ENCODE measurements at regions not wholly inside any gene's neighbourhood (a gene's known extent, or its start where the extent isn't known, plus 50 kb on each side); places are given as distances from the start of the nearest gene placed in this dataset.

DNA sequence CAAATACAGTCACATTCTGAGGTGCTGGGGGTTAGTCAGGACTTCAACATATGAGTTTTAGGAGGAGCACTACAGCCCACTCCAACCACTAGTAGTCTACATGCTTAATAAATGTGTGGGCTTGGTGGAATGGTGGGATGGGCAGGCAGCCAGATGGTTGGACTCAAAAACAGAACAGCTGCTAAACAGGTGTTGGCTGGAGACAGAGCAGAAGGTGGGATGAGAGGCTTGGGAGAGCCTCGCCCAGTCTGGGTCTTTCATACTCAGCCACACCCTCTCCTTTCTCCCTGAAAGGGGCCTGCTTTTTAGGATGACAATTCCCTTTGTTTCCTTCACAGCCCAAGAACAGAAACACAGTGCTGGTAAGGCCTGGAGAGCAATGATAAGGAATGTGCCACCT lies 143.9 kb upstream of the KLHL29 start:
- Histone ChIP-seq H3K4me1 (ENCODE audit: control insufficient read depth, insufficient read depth, low read length) (no peaks in the 10 kb centered on the region), H3K27me3 (ENCODE audit: control insufficient read depth, insufficient read depth, low read length) (no peaks in the 10 kb centered on the region), H3K36me3 (ENCODE audit: control insufficient read depth, insufficient read depth, low read length) (no peaks in the 10 kb centered on the region), H3K9ac (ENCODE audit: low read length) (no peak overlapping the region), H3K4me3 (ENCODE audit: low read depth, low read length) (no peak overlapping the region), H3K27ac (ENCODE audit: low read depth, low read length) (no peak overlapping the region), H3K9me3 (ENCODE audit: control insufficient read depth, insufficient read depth, low read depth, low read length) (no peaks in the 10 kb centered on the region)

DNA sequence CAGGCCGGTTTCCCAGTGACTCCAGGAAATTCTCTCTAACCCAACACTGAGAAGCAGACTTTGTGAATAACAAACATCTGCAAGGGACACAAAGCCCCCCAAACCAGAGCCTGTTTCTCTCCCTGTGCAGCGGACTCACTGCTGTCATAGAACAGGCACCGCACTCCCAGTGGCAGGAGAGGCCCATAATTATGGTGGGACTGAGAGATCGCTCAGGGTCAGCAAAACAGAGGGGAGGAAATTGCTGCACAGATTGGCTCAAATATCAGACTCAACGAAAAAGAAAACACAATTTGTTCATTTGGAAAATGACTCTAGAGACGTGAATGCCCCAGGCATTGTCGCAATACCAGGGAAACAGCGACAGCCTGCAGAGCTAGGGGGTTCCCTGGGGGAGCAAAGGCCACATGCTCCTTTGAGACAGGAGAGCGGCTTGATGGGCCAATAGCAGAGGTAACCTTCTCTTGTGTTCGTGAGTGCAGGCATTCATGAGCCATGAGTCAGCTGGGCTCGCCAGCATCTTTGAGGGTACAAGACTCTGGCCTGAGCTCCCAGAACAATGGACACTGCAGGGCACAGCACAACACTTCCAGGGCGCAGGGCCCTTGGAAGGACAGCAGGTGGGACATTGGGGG lies 143.3 kb upstream of the KLHL29 start:
- Histone ChIP-seq H3K27ac (ENCODE audit: low read depth, low read length) (no peak overlapping the region), H3K36me3 (ENCODE audit: control insufficient read depth, insufficient read depth, low read length) (no peaks in the 10 kb centered on the region), H3K27me3 (ENCODE audit: control insufficient read depth, insufficient read depth, low read length) (no peaks in the 10 kb centered on the region), H3K9ac (ENCODE audit: low read length) (no peak overlapping the region), H3K9me3 (ENCODE audit: control insufficient read depth, insufficient read depth, low read depth, low read length) (no peaks in the 10 kb centered on the region), H3K4me3 (ENCODE audit: low read depth, low read length) (no peak overlapping the region), H3K4me1 (ENCODE audit: control insufficient read depth, insufficient read depth, low read length) (no peaks in the 10 kb centered on the region)

DNA sequence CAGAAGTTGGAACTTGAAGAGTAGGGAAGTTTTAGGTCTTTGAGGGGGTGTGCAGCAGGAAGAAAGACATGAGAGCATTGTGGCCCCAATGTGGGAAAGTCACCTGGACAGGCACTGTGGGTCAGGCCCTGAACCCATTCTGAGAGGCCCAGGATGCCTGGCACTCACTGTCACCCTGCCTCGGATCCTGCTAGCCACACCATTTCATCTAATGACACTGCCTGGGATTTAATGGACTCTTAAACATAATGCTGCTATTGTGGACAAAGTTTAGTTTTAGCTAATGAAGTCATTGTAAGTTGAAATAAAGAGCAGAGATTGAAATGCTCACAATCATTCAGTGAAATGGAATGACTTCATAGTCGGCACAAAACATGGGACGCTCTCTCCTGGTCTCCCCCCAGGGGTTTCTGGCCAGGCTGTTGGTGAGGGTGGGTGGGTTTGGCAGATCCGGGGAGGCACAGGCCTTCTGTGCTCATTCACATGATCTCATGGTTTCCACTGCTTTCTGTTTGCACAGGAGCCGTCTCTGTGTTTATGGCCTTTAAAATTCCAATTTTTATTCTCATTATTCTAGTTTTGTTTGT lies 141.8 kb upstream of the KLHL29 start:
- no peak overlapping the region for H3K9ac ChIP-seq (ENCODE audit: low read length)
- H3K4me1 ChIP-seq (ENCODE audit: control insufficient read depth, insufficient read depth, low read length) = no peaks in the 10 kb centered on the region
- H3K4me3 ChIP-seq (ENCODE audit: low read depth, low read length) = no peak overlapping the region
- no peaks in the 10 kb centered on the region for H3K27me3 ChIP-seq (ENCODE audit: control insufficient read depth, insufficient read depth, low read length)
- no peak overlapping the region for H3K27ac ChIP-seq (ENCODE audit: low read depth, low read length)
- no peaks in the 10 kb centered on the region for H3K36me3 ChIP-seq (ENCODE audit: control insufficient read depth, insufficient read depth, low read length)
- no peaks in the 10 kb centered on the region for H3K9me3 ChIP-seq (ENCODE audit: control insufficient read depth, insufficient read depth, low read depth, low read length)

DNA sequence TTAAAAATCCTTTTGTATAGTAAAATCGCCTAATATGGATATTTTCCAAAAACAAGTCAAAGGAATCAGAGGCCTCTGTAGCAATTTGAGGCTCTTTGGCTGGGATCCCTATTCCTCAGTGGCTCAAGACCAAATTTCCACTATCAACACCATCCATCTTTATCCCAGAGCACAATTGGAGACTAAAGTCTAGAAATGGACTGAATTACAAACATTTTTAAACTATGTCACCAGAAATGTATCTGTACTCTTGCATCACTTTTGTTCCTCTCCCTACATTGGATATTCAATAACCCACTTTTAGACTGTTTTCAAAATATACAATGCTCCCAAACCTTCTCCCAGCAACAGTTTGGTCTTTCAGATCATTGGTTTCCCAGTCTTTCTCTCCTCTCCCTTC lies 140.4 kb upstream of the KLHL29 start:
- no peak overlapping the region for H3K27ac ChIP-seq (ENCODE audit: low read depth, low read length)
- H3K36me3 ChIP-seq (ENCODE audit: control insufficient read depth, insufficient read depth, low read length) = no peaks in the 10 kb centered on the region
- H3K9me3 ChIP-seq (ENCODE audit: control insufficient read depth, insufficient read depth, low read depth, low read length) = no peaks in the 10 kb centered on the region

DNA sequence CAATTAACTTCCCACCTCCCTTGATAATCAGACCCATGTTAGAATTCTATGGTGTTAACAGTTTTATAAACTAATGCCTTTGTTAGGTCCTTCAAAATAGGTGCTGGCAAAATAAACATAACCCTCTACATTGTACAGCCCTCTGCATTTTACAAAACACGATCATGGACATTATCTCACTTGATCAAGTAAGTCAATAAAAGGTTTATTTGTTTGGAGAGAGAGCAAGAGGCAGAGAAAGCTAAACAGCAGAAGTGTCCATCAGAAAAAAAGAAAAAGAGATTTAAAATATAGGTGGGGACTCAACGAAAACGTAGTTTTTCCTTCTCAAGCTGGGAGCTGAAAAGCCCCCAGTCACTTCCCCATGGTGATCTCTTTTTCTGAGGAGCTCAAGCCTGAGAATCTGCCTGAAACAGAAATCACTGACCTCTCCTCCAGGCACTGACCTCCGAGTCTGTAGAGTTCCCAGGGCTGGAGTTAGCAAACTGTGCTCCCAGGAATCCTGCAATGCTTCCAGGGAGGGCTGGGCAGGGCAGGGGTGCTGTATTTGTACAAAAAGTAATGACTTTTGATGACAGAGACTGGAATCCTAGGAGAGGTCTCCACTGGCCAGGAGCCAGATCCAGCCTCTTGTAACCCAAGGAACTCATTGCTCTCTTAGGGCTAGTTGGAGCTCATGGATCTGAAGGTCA lies 137.8 kb upstream of the KLHL29 start:
- Histone ChIP-seq H3K9ac (ENCODE audit: low read length) (no peak overlapping the region), H3K4me3 (ENCODE audit: low read depth, low read length) (no peak overlapping the region), H3K4me1 (ENCODE audit: control insufficient read depth, insufficient read depth, low read length) (no peaks in the 10 kb centered on the region), H3K36me3 (ENCODE audit: control insufficient read depth, insufficient read depth, low read length) (no peaks in the 10 kb centered on the region), H3K27me3 (ENCODE audit: control insufficient read depth, insufficient read depth, low read length) (no peaks in the 10 kb centered on the region), H3K27ac (ENCODE audit: low read depth, low read length) (no peak overlapping the region), H3K9me3 (ENCODE audit: control insufficient read depth, insufficient read depth, low read depth, low read length) (no peaks in the 10 kb centered on the region)

More for the DNA sequence above, 140.4 kb upstream of the KLHL29 start:
- Histone ChIP-seq H3K9ac (ENCODE audit: low read length) (no peak overlapping the region), H3K4me1 (ENCODE audit: control insufficient read depth, insufficient read depth, low read length) (no peaks in the 10 kb centered on the region), H3K27me3 (ENCODE audit: control insufficient read depth, insufficient read depth, low read length) (no peaks in the 10 kb centered on the region), H3K4me3 (ENCODE audit: low read depth, low read length) (no peak overlapping the region)

DNA sequence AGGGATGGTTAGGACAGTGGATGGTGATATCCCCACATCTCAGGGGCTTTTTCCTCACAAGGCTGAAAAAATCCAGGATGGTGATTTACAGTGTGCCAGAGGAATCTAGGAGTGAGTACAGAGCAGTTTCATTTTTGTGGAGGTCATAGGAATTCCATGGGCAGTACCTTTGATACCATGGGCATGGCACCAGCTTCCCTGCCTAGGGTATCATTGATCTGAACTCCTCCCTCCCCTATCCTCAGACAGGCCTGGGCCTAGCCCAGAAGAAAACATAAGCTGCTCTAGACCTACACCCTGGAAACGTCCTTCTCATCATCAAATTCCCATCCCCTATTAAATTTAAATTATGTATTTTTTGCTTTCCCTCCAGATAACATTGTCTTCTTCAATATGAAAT lies 136.3 kb upstream of the KLHL29 start:
- Histone ChIP-seq H3K4me3 (ENCODE audit: low read depth, low read length) (no peak overlapping the region), H3K4me1 (ENCODE audit: control insufficient read depth, insufficient read depth, low read length) (no peaks in the 10 kb centered on the region), H3K27me3 (ENCODE audit: control insufficient read depth, insufficient read depth, low read length) (no peaks in the 10 kb centered on the region), H3K9ac (ENCODE audit: low read length) (no peak overlapping the region), H3K36me3 (ENCODE audit: control insufficient read depth, insufficient read depth, low read length) (no peaks in the 10 kb centered on the region), H3K27ac (ENCODE audit: low read depth, low read length) (no peak overlapping the region), H3K9me3 (ENCODE audit: control insufficient read depth, insufficient read depth, low read depth, low read length) (no peaks in the 10 kb centered on the region)

DNA sequence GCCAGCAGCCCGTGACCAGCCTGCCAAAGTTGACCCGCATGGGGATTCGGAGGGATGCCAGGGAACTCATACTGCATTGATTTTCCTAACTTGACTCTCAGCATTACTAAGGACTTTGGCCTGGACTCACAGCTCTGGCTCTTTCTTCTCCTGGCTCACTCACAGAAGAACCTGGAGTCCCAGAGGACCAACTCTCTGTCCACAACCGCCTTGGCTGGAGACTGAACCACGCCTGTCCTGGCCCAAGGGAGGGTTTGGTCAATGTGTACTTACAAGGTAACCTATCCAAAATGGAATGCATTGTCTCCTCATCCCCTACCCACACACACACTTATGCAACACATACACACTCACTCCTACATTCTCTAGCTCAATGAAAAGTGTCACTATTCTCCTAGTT lies 135.6 kb upstream of the KLHL29 start:
- H3K27ac ChIP-seq (ENCODE audit: low read depth, low read length) = no peak overlapping the region
- H3K36me3 ChIP-seq (ENCODE audit: control insufficient read depth, insufficient read depth, low read length) = no peaks in the 10 kb centered on the region
- no peaks in the 10 kb centered on the region for H3K27me3 ChIP-seq (ENCODE audit: control insufficient read depth, insufficient read depth, low read length)
- H3K4me1 ChIP-seq (ENCODE audit: control insufficient read depth, insufficient read depth, low read length) = no peaks in the 10 kb centered on the region
- no peak overlapping the region for H3K9ac ChIP-seq (ENCODE audit: low read length)
- H3K4me3 ChIP-seq (ENCODE audit: low read depth, low read length) = no peak overlapping the region
- no peaks in the 10 kb centered on the region for H3K9me3 ChIP-seq (ENCODE audit: control insufficient read depth, insufficient read depth, low read depth, low read length)

DNA sequence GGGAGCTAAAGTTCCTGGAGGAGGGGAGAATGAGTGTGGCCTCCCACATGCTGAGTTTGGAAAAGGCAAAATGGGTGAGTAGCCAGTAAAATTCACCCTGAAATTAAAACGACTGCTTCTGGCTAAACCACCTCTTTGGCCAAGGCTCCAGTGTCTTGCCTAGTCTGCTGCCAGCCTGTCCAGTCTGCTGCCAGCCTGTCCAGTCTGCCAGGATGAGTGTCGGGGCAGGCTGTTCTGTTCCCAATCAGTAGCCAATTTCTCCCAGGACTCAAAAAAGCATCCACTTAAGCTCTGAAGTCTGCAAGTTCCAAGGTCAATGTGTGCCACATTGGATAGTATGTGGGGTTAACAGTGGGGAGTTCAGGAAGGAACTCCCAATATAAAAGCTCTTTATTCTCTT lies 134.6 kb upstream of the KLHL29 start:
- Histone ChIP-seq H3K9ac (ENCODE audit: low read length) (no peak overlapping the region), H3K36me3 (ENCODE audit: control insufficient read depth, insufficient read depth, low read length) (no peaks in the 10 kb centered on the region), H3K27me3 (ENCODE audit: control insufficient read depth, insufficient read depth, low read length) (no peaks in the 10 kb centered on the region), H3K9me3 (ENCODE audit: control insufficient read depth, insufficient read depth, low read depth, low read length) (no peaks in the 10 kb centered on the region), H3K4me1 (ENCODE audit: control insufficient read depth, insufficient read depth, low read length) (no peaks in the 10 kb centered on the region), H3K27ac (ENCODE audit: low read depth, low read length) (no peak overlapping the region), H3K4me3 (ENCODE audit: low read depth, low read length) (no peak overlapping the region)

DNA sequence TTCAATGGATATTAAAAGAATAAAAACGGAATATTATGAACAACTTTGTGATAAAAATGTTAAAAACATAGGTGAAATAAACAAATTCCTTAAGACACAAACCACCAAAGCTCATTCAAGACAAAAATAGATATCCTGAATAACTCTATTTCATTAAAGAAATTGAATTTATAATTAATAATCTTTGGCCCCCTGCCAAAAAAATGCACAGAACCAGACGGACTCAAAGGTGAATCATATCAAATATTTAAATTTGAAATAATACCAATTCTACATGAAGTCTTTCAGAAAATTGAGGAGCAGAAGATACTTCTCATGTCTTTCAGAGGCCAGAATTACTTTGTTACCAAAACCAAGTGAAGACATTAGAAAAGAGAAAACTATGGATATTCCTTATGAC lies 128.3 kb upstream of the KLHL29 start:
- no peak overlapping the region for H3K9ac ChIP-seq (ENCODE audit: low read length)
- H3K9me3 ChIP-seq (ENCODE audit: control insufficient read depth, insufficient read depth, low read depth, low read length) = no peaks in the 10 kb centered on the region
- no peak overlapping the region for H3K4me3 ChIP-seq (ENCODE audit: low read depth, low read length)
- no peaks in the 10 kb centered on the region for H3K4me1 ChIP-seq (ENCODE audit: control insufficient read depth, insufficient read depth, low read length)
- H3K36me3 ChIP-seq (ENCODE audit: control insufficient read depth, insufficient read depth, low read length) = no peaks in the 10 kb centered on the region
- no peaks in the 10 kb centered on the region for H3K27me3 ChIP-seq (ENCODE audit: control insufficient read depth, insufficient read depth, low read length)
- H3K27ac ChIP-seq (ENCODE audit: low read depth, low read length) = no peak overlapping the region

DNA sequence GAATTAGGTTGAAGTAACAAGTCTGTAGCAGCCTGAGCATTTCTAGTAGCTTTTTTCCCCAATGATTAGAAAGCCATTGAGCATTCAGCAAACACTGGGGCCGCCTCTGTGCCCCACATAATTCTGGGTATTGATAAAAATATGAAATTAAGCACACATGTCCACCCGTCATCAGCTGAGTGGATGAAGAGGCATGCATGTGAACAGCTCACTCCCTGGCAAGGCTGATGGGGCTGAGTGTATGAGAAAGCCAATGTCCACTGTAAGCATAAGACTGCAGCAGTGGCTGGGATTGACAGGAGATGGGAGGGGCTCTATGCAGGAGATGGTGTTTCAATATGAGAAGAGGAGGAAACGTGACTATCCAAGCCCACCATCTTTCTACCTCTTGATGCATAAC lies 124.4 kb upstream of the KLHL29 start:
- H3K36me3 ChIP-seq (ENCODE audit: control insufficient read depth, insufficient read depth, low read length) = no peaks in the 10 kb centered on the region
- no peaks in the 10 kb centered on the region for H3K27me3 ChIP-seq (ENCODE audit: control insufficient read depth, insufficient read depth, low read length)
- no peaks in the 10 kb centered on the region for H3K9me3 ChIP-seq (ENCODE audit: control insufficient read depth, insufficient read depth, low read depth, low read length)
- no peak overlapping the region for H3K4me3 ChIP-seq (ENCODE audit: low read depth, low read length)
- H3K9ac ChIP-seq (ENCODE audit: low read length) = no peak overlapping the region
- no peak overlapping the region for H3K27ac ChIP-seq (ENCODE audit: low read depth, low read length)
- H3K4me1 ChIP-seq (ENCODE audit: control insufficient read depth, insufficient read depth, low read length) = no peaks in the 10 kb centered on the region

DNA sequence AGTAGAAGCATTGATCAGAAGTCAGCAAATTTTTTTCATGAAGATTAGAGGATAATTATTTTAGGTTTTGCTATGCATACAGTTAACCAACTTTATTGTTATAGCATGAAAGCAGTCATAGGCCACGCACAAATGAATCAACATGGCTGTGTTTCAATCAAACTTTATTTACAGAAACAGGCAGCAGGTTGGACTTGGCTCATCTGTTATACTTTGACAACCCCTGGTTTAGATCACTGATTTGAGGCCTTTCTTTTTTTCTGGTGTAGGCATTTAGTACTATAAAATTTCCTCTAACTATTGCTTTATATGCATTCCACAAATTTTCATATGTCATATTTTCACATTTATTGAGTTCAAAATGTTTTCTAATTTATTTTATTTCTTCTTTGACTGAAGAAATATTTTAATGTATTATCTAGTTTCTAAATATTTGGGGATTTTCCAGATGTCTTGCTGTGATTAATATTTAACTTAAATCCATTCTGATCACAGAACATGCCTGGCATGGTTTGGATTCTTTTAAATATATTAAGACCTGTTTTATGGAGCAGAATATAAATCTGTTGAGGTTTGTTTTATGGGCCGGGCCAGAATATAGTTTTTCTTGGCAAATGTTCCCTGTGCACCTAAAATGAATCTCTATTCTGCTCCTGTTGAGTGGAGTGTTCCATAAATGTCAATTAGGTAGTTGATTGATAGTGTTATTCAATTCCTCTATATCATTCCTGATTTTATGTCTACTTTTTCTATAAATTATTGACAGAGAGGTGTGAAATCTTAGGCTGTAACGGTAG lies 116.3 kb upstream of the KLHL29 start:
- Histone ChIP-seq H3K4me1 (ENCODE audit: control insufficient read depth, insufficient read depth, low read length) (no peaks in the 10 kb centered on the region), H3K9me3 (ENCODE audit: control insufficient read depth, insufficient read depth, low read depth, low read length) (no peaks in the 10 kb centered on the region), H3K27me3 (ENCODE audit: control insufficient read depth, insufficient read depth, low read length) (no peaks in the 10 kb centered on the region), H3K36me3 (ENCODE audit: control insufficient read depth, insufficient read depth, low read length) (no peaks in the 10 kb centered on the region), H3K27ac (ENCODE audit: low read depth, low read length) (no peak overlapping the region), H3K4me3 (ENCODE audit: low read depth, low read length) (no peak overlapping the region), H3K9ac (ENCODE audit: low read length) (no peak overlapping the region)

Data from HUES6 (cell line).